H1 (cell line): ENCODE measurements at regions not wholly inside any gene's neighbourhood (a gene's known extent, or its start where the extent isn't known, plus 50 kb on each side); places are given as distances from the start of the nearest gene placed in this dataset.

Experiments used
- BCL11A ChIP-seq, 2 experiments: IDR thresholded peaks; one replicate each; pipeline ENCODE4 v1.6.1; 2011; ENCODE audit warnings: low read depth in 2 of 2, low read length in 2 of 2, mild to moderate bottlenecking in 2 of 2
- EP300 ChIP-seq, 2 experiments: IDR thresholded peaks; 1 replicate in 1 of 2; 2 replicates in 1 of 2; pipeline ENCODE4 v1.6.1; 2011 to 2012; ENCODE audit warnings: low read depth in 2 of 2, low read length in 2 of 2, mild to moderate bottlenecking in 2 of 2, borderline replicate concordance in 1 of 2, inconsistent platforms in 1 of 2, moderate library complexity in 1 of 2
- EZH2 ChIP-seq: fragments of 200-600 bp; sonication (generic); IDR thresholded peaks from 2 replicates; pipeline ENCODE4 v1.7.1; 2012; ENCODE audit warnings: low read depth, mild to moderate bottlenecking, moderate library complexity, low read length, inconsistent platforms; ENCODE audit not compliant: severe bottlenecking
- GABPA ChIP-seq: IDR thresholded peaks from 2 replicates; pipeline ENCODE4 v1.6.1; 2011; ENCODE audit warnings: mild to moderate bottlenecking, low read length, moderate library complexity, borderline replicate concordance; ENCODE audit not compliant: insufficient read depth
- RFX5 ChIP-seq: IDR thresholded peaks from 2 replicates; pipeline ENCODE4 v1.6.1; 2011; ENCODE audit warnings: low read depth, low read length, improper control_type of control experiment, borderline replicate concordance
- SIN3A ChIP-seq, 2 experiments: IDR thresholded peaks in 1 of 2; conservative IDR thresholded peaks in 1 of 2; 2 replicates each; pipeline ENCODE4 v1.6.1; 2011 to 2012; ENCODE audit warnings: low read length in 2 of 2, improper control_type of control experiment in 1 of 2, low read depth in 1 of 2, mild to moderate bottlenecking in 1 of 2
- SP1 ChIP-seq: IDR thresholded peaks from 2 replicates; pipeline ENCODE4 v1.6.1; 2011; ENCODE audit warnings: low read depth, low read length
- TF ChIP-seq, protein P1 (sequence below), 3 experiments: IDR thresholded peaks; 1 replicate in 2 of 3; 2 replicates in 1 of 3; pipeline versions ENCODE4 v1.5.1 to v1.6.1; 2011; ENCODE audit warnings: low read length in 3 of 3, mild to moderate bottlenecking in 3 of 3, inconsistent platforms in 2 of 3, low read depth in 1 of 3, moderate library complexity in 1 of 3; ENCODE audit not compliant: insufficient read depth in 1 of 3; ENCODE audit errors: control extremely low read depth in 1 of 3

- TF ChIP-seq RFX5 (no peak), EZH2 (no peak), SP1 (no peak), BCL11A (IDR thresholded peaks at IDR 0.05; ENCODE audit: low read depth in 2 of 2, low read length in 2 of 2) (no peak), EP300 (IDR thresholded peaks at IDR 0.05; ENCODE audit: borderline replicate concordance in 1 of 2, low read depth in 2 of 2, low read length in 2 of 2) (no peak), GABPA (no peak), SIN3A (conservative IDR thresholded peaks at IDR 0.05 in 1 of 2, IDR thresholded peaks at IDR 0.05 in 1 of 2; ENCODE audit: low read depth in 1 of 2, low read length in 2 of 2) (no peak)
- TF ChIP-seq, protein P1, sequence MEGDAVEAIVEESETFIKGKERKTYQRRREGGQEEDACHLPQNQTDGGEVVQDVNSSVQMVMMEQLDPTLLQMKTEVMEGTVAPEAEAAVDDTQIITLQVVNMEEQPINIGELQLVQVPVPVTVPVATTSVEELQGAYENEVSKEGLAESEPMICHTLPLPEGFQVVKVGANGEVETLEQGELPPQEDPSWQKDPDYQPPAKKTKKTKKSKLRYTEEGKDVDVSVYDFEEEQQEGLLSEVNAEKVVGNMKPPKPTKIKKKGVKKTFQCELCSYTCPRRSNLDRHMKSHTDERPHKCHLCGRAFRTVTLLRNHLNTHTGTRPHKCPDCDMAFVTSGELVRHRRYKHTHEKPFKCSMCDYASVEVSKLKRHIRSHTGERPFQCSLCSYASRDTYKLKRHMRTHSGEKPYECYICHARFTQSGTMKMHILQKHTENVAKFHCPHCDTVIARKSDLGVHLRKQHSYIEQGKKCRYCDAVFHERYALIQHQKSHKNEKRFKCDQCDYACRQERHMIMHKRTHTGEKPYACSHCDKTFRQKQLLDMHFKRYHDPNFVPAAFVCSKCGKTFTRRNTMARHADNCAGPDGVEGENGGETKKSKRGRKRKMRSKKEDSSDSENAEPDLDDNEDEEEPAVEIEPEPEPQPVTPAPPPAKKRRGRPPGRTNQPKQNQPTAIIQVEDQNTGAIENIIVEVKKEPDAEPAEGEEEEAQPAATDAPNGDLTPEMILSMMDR (IDR thresholded peaks at IDR 0.05; ENCODE audit: control extremely low read depth in 1 of 3, insufficient read depth in 1 of 3, low read depth in 1 of 3, low read length in 3 of 3): no peak
Measured at GRCh38 chr2:8524388-8524787, 157.5 kb upstream of the ID2 start.
